H54 (cell line): ENCODE measurements at regions not wholly inside any gene's neighbourhood (a gene's known extent, or its start where the extent isn't known, plus 50 kb on each side); places are given as distances from the start of the nearest gene placed in this dataset.

ENCODE experiments used
- DNase-seq: peaks from one replicate; pipeline ENCODE4 v3.0.0; 2011; ENCODE audit warnings: low spot score, mixed read lengths; ENCODE audit not compliant: insufficient read length
- FAIRE-seq: peaks from 3 replicates; lab custom pipeline; 2011; peaks lifted over from hg19 to GRCh38; lab: Jason Lieb, UNC
- POLR2A ChIP-seq: IDR thresholded peaks from 2 replicates; pipeline ENCODE4 v1.6.1; 2011; ENCODE audit warnings: low read depth, mild to moderate bottlenecking, low read length

DNA sequence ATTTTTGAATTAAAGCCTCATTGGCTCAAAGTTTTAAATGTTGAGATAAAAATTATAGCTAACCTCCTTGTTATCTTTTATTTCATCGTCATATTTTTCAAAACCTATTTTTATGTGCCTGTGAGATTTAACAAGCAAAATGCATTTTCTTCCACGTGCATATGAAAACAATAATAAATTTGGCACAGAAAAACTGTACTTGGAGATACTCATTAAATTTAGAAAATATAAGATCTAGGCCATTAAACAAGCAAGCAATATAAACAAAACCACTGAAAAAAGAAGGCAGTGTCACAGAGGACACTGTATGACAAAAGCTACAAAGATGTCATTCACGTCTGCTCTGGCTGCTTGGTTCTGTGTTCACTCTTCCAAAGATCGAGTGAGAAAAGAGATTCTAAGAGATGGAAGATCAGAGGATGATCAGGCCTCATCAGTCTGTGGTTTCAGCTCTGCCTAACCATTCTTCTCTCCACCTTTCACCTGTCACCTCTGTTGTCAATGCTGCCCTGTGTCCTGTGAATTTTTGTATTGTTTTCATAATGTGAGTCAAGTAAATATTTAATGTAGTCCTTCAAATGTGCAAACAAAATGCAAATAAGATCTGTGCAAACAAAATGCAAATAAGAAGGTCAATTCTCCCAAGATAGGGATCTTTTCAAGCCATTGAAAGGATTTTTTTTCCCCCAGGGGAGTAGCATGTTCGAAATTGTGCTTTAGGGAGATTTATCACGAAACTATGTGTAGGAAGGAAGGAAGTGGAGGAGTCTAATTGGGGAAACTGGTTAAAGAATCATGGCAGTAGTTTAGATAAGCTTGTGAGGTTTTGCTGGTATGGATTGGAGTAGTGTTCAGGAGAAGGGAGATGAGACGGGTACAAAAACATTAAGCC is 138.7 kb upstream of the RBMS1 start:
- FAIRE-seq = no peak
- no peak for DNase-seq

DNA sequence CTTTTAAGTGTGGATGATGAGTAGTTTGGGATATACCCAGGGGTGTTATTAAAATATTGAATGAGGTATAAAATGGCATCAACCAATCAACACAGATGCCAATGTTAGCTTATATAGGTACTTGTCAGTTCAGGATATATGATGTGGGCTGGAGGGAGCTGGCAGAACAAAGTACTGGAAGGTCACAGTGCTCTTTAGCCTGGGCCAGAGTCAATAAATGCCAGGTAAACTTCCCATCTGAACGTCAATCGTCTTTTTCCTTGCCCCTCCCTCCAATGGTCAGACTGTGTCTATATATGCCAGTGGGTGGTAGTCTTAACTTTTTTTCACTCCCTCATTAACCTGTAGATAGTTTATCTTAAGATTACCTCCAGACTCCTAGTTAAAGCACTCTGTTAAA is 140.8 kb upstream of the RBMS1 start:
- no peak for FAIRE-seq
- DNase-seq = no peak
- no peak for TF ChIP-seq POLR2A

More for the DNA sequence above, 138.7 kb upstream of the RBMS1 start:
- TF ChIP-seq POLR2A = no peak

DNA sequence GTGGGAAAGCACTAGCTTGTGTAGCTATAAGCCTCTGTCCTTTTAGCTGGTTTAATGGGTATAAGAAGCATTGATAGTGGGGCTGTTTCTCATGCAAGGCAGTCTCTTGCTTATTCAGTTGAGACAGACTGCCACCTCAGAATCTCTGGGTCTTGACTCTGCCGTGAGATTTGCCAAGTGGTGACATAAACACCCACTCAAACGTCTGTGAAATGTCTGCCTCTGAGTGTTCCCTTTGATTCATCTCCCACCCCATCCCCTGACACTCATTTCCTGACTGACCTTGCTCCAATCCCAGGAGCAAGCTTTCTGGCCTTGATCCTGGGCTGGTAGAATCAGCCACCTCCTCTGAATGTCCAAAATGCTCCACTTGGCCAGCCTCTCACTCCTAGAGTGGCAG is 141.9 kb upstream of the RBMS1 start:
- TF ChIP-seq POLR2A = no peak
- peak; percentile 23 for FAIRE-seq
- DNase-seq = no peak

DNA sequence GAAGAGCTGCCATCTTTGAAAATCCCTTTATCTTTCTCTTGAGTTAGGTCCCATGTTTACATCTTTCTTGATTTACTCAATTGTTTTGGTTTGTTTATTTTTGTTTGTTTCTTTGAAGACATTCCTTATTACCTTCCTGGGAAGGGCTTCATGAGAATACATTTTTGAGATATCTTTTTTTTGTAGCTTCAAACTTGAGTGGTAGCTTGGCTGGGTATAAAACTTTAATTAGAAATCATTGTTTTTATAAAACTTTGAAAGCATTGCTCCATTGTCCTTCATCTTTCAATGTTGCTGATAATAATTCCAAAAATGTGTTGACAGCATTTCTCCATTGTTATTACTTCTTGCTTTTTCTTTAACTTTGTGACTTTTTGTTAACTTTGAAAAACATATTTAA is 145.9 kb upstream of the RBMS1 start:
- TF ChIP-seq POLR2A = no peak
- DNase-seq = no peak
- no peak for FAIRE-seq

DNA sequence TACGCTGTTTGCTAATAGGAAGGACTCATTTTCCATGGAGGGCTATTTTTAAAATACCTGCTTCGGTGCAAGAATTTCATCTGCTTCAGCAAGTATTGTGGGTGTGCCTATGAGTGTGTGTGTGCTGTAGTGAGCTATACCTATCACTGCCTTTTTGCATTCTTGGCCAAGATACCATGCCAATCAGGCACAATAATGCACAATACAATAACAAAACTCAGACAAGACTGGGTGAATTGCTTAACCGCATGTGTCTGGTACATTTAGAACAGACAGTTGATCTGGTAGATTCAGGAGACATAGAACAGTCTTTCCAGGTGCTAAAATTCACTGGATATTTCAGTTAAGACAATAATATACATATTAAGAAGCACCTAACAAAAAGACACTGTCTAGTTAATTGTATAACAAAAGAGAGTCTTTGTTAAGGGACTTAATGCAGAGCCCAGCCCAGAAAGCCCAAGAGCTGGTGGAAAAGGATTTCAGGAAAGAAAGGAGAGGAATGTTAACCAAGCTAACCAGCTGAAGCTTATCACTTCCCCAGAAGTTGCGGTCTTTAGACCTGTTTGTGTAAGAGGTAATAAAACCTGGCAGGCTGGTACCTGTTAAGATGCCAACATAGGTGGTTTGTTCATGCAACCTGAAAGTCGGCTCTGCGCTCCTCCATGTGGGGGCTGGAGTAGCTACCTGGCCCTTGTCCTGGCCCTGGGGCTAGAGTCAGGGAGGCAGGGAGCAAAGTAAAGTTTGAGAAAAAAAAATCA is 153.3 kb upstream of the RBMS1 start:
- DNase-seq (no peak), FAIRE-seq (no peak)
- no peak for TF ChIP-seq POLR2A

DNA sequence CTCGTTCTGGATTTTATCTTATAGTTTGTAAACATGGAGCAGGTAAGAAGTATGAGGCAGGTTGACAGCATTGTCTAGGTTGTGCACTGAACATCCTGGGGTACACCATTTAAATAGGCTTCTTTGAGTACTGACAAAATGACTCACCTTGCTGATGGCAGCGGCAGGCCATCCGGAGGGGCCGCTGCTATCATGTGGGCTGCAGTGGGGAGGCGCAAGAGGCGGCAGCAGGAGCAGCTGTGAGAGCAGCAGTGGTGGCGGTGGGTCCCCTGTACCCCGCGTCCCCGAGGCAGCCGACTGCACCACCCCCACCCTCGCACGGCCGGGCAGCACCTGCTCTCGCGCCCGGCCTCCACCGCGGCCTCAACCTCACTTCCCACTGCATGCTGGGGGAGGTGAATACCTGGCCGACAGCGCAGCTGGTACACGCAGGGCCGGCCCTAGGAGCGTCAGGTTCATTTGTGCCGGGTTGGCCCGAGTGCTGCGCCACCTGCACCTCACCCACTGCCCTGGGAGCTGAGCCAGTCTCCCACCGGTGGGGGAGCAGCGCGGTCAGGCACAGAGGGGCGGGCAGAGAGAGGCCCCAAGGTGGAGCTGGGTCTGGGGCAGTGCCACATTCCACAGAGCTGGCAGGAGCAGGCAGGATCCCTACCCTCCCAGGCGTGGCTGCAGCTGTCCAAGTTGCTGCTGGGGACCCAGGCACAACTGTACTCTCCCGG is 154.5 kb upstream of the RBMS1 start:
- no peak for TF ChIP-seq POLR2A
- no peak for FAIRE-seq
- DNase-seq = no peak

DNA sequence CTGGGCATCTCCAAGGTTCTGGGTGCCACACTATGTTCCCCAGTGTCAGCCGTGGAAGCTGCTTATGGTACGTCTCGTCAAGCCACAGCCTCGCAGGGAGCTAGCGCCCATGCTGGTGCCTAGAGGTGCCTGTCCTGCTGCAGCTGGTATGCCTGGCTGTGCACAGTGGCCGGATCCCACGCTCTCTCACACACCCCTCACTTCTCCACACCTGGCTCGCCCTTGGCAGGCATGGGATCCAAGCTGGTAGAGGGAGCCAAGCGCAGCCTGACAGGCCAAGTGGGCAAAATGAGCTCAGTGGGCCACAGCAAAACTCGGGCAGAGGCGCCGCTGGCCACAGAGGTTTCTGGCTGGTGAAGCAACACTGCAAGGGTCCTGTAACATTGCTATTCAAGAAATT is 156.1 kb upstream of the RBMS1 start:
- no peak for TF ChIP-seq POLR2A
- FAIRE-seq (no peak), DNase-seq (no peak)

DNA sequence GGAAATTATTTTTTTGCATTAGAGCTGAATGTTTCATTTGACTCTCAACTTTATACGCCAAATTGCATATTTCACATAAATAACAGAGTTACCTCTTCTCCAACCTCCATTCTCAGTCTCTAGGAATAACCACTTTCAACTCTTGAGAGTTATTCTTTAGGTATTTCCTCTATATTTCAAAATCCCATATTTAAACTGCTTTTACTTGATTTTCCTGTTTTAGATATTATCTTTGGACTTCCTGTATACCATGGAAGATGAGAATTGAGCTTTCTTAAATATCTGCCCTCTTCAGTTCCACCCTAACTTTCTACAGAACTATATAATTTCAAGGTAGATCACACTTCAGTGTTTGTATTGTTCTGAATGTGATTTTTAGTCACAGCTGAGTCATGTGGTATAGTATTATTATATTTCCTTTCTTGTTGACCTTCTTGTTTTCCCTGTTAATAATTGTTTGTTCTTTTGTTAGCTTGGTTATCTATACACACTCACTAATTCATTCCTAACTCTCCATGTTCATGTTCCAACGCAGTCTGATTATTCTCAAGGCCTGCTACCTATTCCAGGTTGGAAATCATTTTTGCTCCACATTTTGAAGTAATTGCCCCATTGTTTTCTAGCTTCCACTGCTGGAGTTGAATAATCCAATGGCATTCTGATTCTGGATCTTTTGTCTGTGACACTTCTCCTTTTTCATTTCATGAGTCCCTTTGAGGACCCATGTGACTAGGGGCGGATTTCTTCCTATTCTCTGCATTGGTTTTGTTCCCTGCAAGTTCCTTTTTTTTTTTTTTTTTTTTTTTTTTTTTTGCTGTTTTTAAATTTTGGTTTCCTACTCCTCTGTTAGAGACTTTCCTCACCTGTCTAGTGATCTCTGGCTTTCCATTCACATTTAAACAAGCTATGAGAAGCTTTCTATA is 156.8 kb upstream of the RBMS1 start:
- TF ChIP-seq POLR2A = no peak
- DNase-seq = no peak
- FAIRE-seq = no peak

DNA sequence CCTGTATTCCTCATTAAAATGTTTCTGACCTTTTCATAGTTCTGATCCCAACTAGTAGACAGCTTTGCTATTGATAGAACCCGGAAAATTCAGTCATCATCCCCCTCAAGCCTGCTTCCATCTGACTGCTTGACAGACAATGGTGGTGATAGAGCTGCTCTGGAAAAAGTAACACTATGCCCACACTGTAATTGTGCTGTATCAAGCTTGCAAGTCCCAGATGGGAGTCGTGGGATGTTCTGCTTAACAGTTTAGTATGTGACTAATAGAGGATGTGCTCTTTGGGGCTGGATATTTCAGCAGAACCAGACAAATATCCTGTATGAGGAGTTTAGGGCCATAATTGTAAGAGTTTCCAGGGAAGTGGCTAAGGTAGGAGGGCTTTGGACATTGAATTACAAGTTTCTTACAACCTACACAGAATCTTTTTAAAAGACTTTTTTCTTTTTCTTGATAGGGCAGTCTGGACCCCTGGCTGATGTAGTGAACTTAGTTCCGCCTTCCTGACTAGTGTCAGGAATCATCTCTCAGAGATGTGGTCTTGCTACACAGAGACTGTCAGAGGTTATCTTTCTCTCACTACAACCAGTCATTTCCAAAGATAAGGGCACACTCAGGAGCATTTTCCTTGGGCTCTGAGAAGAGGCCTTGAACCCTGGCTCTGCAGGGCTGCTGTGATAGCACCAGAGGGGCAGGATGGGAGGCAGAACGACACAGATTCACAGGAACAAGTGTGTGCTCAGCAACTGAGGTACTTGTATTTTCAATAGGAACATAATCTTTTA is 158.0 kb upstream of the RBMS1 start:
- FAIRE-seq (no peak), DNase-seq (no peak)
- no peak for TF ChIP-seq POLR2A

DNA sequence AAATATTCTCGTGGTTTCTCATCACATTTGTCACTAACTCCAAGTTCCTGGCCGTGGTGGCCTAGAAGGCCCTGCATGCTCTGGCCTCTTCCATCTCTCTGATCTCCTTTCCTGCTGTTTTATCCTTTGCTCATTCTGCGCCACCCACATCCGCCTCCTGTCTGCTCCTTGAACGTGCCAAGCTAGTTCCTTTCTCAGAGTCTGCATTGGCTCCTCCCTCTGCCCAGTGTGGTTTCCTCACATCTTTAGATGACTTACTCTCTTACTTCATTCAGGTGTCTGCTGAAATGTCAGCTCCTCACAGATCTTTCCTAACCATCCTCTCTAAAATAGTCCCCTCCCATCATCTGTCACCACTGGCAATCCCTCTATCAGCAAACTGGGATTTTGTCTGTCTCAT is 158.6 kb upstream of the RBMS1 start:
- no peak for FAIRE-seq
- TF ChIP-seq POLR2A = no peak
- no peak for DNase-seq

DNA sequence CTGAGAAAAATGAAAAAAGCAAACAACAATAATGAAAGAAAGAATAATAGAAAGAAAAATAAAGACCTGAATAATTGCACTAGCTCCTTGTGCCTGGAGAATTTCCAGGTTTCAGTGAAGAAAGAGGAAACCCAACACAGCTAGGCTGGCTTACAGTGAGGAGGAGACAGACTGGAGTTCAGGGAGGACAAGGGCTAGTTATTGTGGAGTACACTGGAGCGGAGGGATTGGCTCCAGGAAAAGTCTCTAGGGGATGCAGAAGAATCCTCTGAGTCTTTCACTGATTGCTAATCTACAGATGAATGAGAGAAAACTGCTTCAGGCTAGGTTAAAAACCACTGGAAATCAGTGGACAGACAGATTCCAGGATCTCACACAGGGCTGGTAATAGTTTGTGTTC is 163.6 kb upstream of the RBMS1 start:
- DNase-seq = no peak
- no peak for TF ChIP-seq POLR2A
- FAIRE-seq = no peak

DNA sequence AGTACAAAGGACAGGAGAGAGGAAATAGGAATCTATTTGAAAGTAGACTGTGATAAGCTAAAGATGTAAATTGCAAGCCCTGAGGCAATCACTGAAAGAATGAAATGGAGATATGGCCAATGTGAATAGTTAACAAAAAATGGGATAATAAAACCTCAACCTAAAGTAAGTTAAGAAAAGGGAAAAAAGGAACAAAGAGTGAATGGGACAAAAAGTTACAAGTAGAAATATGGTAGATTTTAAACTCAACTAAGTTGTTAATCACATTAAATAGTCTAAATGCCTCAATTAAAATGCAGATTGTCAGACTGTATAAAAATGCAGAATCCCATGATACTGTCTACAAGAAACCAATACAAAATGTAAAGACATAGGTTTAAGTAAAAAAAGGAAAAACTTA is 165.2 kb upstream of the RBMS1 start:
- FAIRE-seq = no peak
- no peak for TF ChIP-seq POLR2A
- no peak for DNase-seq

DNA sequence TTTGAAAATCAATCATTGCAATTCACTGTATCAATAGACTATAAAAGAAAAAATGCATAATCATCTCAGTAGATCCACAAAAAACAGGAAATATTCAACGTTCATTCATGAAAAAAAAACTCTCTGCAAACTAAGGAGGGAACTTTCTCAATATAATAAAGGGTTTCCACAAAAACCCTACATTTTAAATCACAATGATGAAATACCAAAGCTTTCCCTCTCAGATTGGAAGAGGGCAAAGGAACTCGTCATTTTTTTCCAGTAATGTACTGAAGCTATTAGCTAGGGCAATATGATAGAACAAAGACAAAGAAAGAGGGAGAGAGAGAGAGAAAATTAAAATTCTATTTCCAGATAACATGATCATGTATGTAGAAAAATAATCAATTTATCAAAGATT is 167.1 kb upstream of the RBMS1 start:
- DNase-seq = no peak
- no peak for FAIRE-seq
- TF ChIP-seq POLR2A = no peak
